GM21390 (cell line): ENCODE measurements at regions not wholly inside any gene's neighbourhood (a gene's known extent, or its start where the extent isn't known, plus 50 kb on each side); places are given as distances from the start of the nearest gene placed in this dataset.
"Not testable (repeated sequence)": the region's sequence is repeated elsewhere in the genome, so short reads cannot be mapped to it uniquely, and the experiment has no call there.

Source experiments
- ATAC-seq: cut with Tn5 transposase; IDR thresholded peaks from one replicate; pipeline ENCODE4 v1.9.1; 2021; ENCODE audit not compliant: unreplicated experiment

DNA sequence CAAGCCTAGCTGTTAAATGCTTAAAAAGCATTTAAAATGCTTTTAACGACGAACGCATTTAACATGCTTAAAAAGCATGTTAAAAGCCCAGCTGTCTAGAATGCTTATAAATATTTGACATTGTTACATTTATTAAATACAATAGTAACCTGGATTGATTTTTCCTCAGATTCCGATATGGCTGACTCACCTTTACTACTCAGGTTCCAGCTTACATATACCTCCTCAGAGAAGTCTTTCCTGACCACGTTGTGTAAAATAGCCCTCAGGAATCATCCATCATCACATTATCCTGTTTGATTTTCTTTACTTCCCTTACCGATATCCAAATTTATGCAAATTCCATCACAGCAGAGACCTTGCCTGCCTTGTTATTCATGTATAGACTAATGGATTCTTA lies 51.4 kb downstream of the SLC41A2 start:
- no peak for ATAC-seq

DNA sequence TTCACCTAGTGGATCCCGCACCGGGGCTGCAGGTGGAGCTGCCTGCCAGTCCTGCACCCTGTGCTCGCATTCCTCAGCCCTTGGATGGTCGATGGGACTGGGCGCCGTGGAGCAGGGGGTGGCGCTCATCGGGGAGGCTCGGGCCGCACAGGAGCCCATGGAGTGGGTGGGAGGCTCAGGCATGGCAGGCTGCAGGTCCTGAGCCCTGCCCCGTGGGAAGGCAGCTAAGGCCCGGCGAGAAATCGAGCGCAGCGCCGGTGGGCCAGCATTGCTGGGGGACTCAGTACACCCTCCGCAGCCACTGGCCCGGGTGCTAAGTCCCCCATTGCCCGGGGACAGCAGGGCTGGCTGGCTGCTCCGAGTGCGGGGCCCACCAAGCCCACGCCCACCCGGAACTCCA lies 52.6 kb downstream of the SLC41A2 start:
- ATAC-seq = not testable (repeated sequence)

DNA sequence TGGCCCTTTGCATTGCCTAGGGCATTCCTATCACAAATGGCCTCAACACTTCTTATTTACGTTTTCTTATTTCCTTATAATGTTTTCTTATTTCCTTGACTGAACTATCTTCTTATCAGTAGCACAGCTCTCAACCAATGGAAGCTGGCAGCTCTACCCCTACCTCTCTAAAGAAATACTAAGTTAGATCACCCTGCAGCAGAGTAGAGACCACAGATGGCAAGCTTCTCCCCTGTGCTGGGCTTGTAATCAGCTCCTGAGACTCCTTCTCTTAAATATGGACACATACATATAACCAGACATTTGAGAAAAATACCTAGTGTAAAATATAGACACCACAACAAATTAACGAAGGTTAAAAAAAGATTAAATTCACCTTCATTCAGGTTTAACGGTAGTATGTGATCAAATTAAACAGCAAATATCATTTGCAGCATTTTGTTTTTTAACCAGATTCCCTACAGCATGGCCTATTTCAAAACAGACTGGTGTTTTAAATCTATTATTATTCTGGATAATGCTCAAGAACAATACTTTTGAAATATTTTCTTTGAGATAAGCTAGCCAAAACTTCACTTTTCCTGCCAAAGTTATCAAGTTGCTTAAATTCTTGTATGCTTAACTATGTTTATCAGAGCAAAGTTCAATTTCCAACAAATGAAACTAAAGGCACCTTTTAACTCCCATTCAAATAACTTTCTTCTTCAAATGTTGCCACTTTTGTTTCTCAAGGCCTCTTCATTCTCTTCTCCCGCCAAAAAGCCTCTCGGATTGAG lies 54.3 kb downstream of the SLC41A2 start:
- ATAC-seq = no peak

DNA sequence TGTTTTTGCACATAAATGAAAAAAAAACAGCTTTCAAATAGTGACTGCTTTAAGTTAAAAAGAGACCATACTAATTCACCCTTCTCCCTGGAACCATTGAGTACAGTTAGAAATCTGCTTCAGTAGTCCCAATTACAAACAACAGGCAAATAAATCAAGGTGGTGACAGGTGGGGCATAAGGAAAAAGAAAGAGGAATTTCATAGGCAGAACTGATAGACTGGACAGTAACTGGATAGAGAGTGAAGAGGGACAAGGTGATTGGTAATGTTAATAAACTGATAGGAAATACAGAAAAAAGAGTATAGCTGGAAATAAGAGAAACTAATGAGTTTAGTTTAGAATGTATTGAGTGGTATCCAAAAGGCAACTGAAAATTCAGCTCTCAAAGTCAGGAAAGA lies 56.0 kb downstream of the SLC41A2 start:
- ATAC-seq = no peak

DNA sequence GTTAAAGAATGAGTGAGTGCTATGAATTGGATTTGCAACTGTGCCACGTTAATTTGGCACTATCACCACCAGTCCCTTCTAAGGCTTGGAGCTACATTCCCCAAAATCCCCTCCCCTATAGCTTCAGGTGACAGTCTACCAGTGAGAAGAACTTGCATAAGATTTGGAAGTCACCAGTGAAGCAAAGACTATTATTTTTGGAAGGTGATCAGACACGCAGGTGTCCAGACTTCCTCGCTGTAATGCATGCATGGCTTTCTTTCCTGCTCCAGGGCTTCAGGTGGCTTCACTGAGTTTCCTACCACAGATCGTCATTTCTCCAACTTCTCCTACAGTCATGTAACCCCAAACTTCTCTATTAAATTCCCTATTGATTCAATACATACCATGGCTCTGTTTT lies 61.4 kb downstream of the SLC41A2 start:
- ATAC-seq = no peak

DNA sequence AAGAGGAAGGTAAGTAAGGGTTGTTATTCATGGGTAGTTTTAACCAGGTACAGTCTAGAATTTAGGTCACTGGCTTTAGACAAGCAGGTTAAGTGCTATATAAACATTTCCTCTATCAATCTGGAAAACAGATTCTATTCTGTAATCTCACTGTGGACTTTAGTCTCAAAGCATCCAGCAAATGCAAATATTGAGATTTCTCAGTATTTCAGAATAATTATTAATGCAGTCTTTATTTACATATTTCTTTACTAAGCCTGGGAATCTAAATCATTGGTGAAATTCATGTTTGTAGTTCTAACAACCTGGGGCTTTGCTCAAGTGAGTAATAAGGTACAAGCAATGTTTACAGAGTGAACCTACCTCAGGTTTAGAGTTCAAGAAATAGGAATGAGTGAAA lies 61.9 kb downstream of the SLC41A2 start:
- no peak for ATAC-seq

DNA sequence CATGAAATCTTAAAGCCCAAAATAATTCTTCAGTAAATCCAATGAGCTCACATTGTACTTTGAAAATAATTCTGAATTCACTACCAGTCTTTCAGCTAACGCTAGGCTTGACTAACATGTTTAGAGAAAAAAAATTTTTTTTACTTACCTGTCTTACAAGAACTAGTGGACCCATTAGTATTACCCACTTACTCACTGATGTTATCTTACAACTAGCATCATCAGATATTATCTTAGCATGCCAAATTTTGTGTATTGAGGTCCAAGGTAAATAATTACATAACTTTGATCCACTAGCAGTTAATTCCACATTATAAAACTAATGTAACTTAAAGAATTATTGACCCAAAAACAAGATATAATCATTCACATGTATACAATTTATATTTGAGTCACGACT lies 62.7 kb downstream of the SLC41A2 start:
- ATAC-seq = no peak

DNA sequence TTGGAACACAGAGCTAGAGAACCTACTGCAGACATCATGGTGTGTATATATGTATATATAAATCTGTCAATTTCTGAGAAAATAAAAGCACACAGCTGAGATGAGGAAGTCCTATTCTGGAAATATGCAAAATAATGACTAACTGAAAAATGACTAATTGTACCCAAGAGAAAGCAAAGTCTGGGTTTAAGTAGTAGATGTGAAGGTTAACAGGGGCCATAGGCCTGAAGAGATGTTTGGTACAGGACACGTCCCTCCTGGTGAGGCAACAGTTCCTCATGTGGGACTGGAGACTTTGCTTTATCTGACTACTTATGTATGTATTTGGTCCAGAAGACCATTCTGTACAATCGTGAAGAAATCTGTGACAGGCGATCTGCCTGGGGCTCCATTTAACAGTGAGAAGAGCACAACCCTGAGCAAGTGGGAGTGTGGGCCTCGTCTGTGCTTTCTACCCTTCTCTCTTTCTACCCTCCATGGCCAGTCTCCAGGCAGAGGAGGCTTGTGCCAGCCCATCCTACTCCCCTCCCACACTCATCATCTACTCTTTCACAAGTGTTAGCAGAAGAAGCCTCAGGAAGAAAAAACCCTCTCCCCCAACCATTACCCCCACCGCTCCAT lies 67.5 kb downstream of the SLC41A2 start:
- ATAC-seq = no peak

DNA sequence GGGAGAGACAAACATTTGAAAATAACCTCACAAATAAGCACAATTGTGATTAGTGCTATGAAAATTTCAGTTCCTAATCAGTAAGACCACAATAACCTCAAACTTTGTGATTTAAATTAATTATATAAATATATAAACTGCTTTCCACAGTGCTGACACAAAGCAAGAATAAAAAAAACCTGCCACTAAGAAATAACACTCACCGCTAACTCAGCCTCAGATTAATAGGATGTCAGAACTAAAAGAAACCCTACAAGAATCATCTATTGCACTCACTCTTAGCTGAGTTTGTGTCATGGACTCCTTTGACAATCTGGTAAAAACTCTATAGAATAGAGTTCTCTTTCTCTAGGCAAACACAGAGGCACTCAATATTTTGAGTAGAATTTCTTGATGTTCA lies 68.4 kb downstream of the SLC41A2 start:
- ATAC-seq = no peak

DNA sequence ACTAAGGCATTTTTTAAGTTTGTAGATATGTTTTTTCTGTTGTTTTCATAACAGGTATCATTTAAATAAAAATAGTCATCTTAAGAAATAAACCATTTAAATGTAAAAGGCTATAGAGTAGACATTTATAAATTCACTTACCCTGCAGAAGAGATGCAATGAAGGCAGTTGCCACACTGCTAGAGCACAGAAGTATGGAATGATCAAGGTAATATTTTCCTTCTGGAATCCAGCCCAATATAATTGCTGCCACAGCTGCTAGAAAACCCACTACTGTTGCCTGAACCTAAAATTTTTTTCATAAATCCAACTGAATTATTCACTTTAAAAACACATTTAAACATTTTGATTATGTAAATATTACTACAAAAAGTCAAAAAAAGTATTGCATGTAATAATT lies 69.2 kb downstream of the SLC41A2 start:
- ATAC-seq = no peak

DNA sequence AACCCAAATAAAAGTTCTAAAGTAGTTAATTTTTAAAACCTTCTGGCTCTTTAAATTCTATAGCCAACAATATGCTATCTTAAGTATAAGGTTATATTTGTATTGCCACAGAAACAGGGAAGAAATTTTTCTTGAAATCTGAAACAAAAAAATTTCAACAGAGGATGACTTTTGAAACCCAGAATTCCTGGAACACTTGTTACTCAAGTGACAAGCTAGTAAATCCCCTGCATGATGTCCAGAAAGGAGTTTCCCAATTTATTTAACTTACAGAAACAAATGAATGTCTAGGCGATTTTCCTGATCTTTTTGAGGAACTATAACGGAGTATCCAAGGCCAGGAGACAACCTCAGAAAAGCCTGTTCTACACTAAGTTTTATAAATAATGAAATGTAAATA lies 69.6 kb downstream of the SLC41A2 start:
- ATAC-seq = no peak

DNA sequence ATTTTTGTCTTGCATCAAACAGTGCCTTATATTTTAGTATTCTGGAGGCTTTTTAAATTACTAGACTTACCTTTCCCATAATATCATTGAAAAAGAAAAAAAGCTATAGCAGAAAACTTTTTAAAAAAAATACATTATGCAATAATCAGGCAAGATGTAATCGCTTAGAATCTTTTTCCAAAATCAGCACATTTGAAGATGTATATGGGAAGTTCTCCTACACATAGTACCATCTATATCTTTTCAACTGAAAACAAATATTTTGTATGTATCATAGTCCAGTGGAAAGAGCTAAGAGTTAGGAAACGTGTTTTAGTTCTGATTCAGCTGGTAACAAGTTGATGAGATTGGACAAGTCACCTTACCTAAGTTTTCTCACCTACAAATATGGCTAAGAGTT lies 70.6 kb downstream of the SLC41A2 start:
- no peak for ATAC-seq

DNA sequence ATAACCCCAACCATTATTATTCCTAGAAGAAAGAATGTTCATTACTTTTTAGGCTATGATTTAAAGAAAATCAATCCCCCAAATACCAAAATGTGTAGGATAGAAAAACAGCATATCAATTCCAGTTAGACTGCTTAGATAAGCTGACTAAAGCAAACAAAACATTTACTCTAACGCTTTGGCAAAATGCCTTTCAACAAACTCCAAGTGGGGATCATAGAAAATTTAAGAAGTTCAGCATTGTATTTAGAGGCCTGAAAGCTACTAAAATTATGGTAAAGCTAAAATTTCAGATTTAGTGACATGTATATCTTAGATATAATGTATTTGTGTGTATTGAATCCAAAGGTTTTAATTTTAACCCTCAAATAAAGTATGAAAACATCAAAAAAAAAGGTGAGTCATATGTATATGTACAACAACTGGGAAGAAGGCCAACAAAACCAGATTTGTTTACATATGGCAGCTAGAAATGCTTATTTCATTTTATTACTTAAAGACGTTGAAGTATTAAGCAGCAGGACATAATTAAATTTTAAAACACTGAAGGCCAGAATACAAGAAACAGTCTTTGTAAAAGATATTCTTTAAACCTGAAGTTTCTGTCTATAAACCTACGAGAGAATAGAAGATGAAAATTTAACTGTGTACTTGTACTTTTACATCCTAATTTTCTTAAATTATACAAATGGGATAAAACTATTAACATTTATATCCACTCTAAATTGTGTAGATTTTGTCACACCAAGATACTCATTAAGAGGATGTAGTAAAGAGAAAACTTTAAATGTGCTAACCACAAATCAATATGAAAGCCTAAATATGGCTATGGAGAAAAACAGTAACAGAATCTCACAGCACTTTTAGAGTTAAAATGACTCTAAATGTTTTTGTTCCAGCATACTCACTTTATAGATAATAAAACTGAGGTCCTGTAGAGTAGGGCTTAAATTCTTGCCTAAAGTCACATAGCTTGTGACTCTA lies 71.4 kb downstream of the SLC41A2 start:
- ATAC-seq = no peak

DNA sequence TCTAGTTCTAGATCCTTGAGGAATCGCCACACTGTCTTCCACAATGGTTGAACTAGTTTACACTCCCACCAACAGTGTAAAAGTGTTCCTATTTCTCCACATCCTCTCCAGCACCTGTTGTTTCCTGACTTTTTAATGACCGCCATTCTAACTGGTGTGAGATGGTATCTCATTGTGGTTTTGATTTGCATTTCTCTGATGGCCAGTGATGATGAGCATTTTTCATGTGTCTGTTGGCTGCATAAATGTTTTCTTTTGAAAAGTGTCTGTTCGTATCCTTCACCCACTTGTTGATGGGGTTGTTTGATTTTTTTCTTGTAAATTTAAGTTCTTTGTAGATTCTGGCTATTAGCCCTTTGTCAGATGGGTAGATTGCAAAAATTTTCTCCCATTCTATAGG lies 79.2 kb downstream of the SLC41A2 start:
- ATAC-seq = not testable (repeated sequence)

DNA sequence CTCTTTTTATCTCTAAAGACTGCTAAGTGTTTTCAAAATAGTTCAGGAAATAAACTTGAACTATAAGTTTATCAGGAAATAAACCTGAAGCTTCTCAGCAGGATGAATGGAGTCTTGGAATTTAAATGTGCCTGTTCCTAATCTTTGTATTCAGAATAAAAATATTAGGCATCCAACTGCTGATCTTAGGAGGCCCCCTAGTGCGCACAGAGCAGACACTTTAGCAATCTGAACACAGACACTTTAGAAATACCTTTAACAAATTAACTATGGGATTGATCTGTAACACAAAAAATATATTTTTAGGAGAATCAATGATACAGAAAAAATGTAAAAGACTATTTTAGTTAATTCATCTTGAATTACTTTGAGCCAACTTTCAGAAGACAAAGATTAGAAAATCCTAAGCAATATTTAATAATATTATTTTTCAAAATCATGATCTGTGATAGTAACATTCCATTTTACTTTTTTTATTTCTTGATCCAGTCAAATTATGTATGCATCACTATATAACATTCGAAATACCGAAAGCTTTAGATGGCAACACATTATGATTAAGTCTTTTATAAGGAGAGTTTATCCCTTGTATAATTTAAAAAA lies 80.9 kb downstream of the SLC41A2 start:
- ATAC-seq = no peak

DNA sequence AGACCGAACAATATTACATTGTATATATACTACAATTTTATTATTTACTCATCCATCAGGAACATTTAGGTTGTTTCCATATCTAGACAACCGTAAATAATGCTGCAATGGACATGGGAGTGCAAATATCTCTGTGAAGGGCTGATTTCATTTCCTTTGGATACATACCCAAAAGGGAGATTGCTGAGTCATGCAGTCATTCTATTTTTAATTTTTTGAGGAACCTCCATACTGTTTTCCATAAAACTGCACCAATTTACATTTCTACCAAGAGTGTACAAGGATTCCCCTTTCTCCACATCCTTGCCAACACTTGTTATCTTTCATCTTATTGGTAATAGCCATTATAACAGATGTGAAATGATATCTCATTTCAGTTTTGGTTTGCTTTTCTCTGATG lies 84.7 kb downstream of the SLC41A2 start:
- no peak for ATAC-seq

DNA sequence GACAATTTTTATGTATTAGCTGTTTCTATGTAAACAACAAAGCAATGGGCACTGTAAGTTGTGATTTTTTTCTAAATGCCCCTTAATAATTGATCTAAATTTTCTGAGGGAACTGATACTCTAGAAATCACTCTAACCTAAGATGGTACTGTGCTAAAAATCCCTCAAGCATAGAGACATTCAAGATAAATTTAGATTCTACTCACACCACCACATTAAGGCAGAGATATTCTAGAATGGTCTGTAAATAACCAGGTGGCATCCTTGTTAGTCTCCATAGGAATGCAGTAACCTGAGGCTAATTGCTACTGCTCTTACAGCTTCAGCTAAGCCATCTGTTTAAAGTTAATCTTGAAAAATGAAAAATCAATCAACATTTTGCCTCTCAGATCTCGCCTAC lies 87.3 kb downstream of the SLC41A2 start:
- ATAC-seq = no peak

DNA sequence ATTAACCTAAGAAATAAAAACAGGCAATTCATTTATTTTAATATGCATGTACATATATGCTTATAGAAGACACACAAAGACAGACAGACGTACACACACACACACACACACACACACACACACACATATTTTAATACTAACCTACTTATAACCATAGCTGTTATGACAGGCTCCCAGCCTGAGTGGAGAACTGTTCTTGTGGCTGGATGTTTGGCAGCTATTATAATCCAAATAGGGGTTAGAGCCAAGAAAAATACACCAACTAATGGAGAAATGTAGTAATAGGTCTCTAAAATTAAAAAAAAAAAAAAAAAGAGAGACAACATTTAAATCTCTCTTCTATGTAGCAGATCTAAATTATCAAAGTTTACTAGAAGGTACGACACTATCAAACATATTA lies 91.8 kb downstream of the SLC41A2 start:
- no peak for ATAC-seq

DNA sequence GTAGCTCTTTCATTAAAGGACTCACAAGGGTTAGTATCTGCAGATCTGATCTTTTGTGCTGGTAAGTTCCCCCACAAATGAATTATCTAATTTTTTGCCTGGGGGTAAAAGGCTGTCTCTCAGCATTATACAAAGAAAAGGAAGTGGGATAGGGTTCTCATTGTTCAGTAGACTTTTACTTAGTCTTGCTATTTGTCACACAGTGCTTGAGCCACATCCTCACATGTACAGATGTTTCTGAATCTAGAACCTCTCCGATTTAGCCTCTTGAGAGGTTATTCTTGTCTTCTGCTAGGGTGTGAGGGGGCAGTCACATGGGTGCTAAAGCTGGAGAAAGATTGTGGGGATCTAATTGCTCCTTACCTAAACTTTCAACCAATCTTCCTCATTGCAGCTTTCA lies 93.0 kb downstream of the SLC41A2 start:
- ATAC-seq = peak; percentile 77

DNA sequence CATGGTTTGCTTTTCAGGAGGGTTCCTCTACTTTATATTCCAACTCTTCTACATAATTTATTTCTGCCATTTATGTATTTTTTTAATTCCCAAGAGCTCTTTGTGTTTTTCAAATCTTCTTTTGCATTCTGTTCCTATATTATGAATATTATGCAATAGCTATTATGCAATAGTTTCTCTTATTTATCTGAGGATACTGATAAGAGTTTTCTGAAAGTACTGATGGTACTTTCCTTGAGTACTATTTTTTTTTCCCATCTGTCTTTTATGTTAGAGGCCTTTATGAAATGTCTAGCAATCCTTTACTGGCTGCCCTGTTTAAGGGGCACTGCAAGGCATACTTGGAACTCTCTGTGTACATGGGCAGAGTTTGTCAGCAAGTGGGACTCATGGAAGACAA lies 93.4 kb downstream of the SLC41A2 start:
- ATAC-seq = no peak

DNA sequence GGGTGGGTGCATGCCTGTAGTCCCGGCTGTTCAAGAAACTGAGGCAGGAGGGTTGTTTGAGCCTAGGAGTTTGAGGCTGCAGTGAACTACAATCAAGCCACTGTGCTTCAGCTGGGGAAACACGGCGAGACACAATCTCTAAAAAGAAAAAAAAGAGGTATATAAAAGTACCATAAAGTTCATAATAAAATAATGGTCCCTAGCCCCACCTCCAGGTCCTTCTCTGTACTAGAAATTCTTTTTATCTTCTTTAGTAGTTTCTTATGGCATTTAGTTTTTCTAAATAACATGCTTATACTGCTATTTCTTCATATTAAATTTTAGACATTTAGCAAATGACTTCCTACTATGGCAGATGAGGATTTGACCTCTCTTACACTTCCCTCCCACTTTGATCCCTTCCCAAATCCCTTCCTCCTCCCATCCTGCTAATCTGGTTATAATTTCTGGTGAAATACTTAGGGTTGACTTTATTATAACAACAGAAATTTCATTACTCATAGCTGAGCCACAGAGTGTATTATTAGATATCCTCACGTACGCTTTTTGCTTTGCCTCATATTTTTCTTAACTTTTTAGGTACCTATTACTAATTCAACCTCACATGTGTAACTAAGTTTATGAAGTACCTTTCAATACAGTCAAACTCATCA lies 94.7 kb downstream of the SLC41A2 start:
- no peak for ATAC-seq
